ENCODE measurements at regions not wholly inside any gene's neighbourhood (a gene's known extent, or its start where the extent isn't known, plus 50 kb on each side); places are given as distances from the start of the nearest gene placed in this dataset.

- H2BK120ac ChIP-seq (replicated peaks; ENCODE audit: low read depth, low read length): no peak overlapping the region
- H3K9ac ChIP-seq (replicated peaks in 1 of 4; ENCODE audit: extremely low read depth in 1 of 4, low read depth in 3 of 4, low read length in 3 of 4): no peak overlapping the region
- H3K14ac ChIP-seq (ENCODE audit: insufficient read length): no peak overlapping the region
- H3K4me3 ChIP-seq (ENCODE audit: extremely low read depth in 1 of 4, insufficient read depth in 2 of 4, low read depth in 3 of 4, low read length in 4 of 4): no peak overlapping the region
- TF ChIP-seq NANOG (IDR thresholded peaks at IDR 0.05; ENCODE audit: insufficient read depth, low read depth, low read length, poor library complexity, severe bottlenecking) (no peak), TAF7 (optimal IDR thresholded peaks at IDR 0.05; ENCODE audit: borderline replicate concordance, low read depth, low read length) (no peak), CBX8 (IDR thresholded peaks at IDR 0.05; ENCODE audit: borderline replicate concordance, low read depth, low read length) (no peak), TEAD4 (IDR thresholded peaks at IDR 0.05; ENCODE audit: low read depth, low read length) (no peak)
- no peak overlapping the region for H3K23ac ChIP-seq (ENCODE audit: insufficient read length)
- no peak overlapping the region for H2BK5ac ChIP-seq (ENCODE audit: low read depth, low read length)
- no peak overlapping the region for H2BK20ac ChIP-seq (ENCODE audit: low read length)
- H3K9me3 ChIP-seq (ENCODE audit: insufficient read depth in 2 of 2, low read depth in 1 of 2, low read length in 1 of 2): no peaks in the 10 kb centered on the region
- no peak overlapping the region for H2BK15ac ChIP-seq (ENCODE audit: low read length)
- H3K18ac ChIP-seq (ENCODE audit: extremely low read depth, low read length): no peak overlapping the region
- ChIA-PET CTCF (ENCODE audit: partially characterized antibody) (no interaction called here), POLR2A (ENCODE audit: partially characterized antibody) (no interaction called here)
- no peak for DNase-seq (ENCODE audit: low read depth in 1 of 2, low spot score in 2 of 2)
- H4K20me1 ChIP-seq (replicated peaks in 1 of 2; ENCODE audit: control insufficient read depth in 1 of 2, insufficient read depth in 2 of 2, low read length in 2 of 2): peaks cover 0 to 2% of the 10 kb centered on the region in 2 experiments
- no peaks in the 10 kb centered on the region for H3K79me1 ChIP-seq (ENCODE audit: low read depth, low read length)
- H3K23me2 ChIP-seq (ENCODE audit: low read depth, low read length): peaks cover 4% of the 10 kb centered on the region
- no peak for FAIRE-seq
- no peak overlapping the region for H4K91ac ChIP-seq (replicated peaks; ENCODE audit: insufficient read length, low read length)
- WGBS, 2 experiments (ENCODE audit: extremely low coverage in 1 of 2, insufficient coverage in 1 of 2, insufficient read length in 1 of 2, insufficient replicate concordance in 2 of 2, low coverage in 1 of 2, low lambda C conversion rate in 2 of 2, missing lambda C conversion rate in 1 of 2): 88% methylated on average over 10 of the region's 10 CpGs; no CpG with 5 or more reads in 1 of the 2 experiments
- no peak overlapping the region for H2AFZ ChIP-seq (ENCODE audit: low read length)
- no peak overlapping the region for H3K27ac ChIP-seq (ENCODE audit: low read depth, low read length)
- no peak overlapping the region for H2BK12ac ChIP-seq (ENCODE audit: low read depth, low read length)
- H4K5ac ChIP-seq (ENCODE audit: insufficient read length, low read depth, low read length): no peak overlapping the region
- no peaks in the 10 kb centered on the region for H3K4me1 ChIP-seq (replicated peaks in 1 of 4; ENCODE audit: control insufficient read depth in 3 of 4, insufficient read depth in 4 of 4, low read length in 3 of 4)
- no peaks in the 10 kb centered on the region for H3K36me3 ChIP-seq (ENCODE audit: control insufficient read depth in 2 of 4, insufficient read depth in 4 of 4, low read length in 3 of 4)
- H3K4me2 ChIP-seq (ENCODE audit: insufficient read depth in 1 of 2, low read depth in 2 of 2, low read length in 2 of 2): no peak overlapping the region
- H3K4ac ChIP-seq (replicated peaks; ENCODE audit: insufficient read length, low read depth, low read length): no peak overlapping the region
- H3K56ac ChIP-seq (replicated peaks; ENCODE audit: insufficient read length, low read depth, low read length): no peak overlapping the region
- no peak overlapping the region for H4K8ac ChIP-seq (ENCODE audit: extremely low read depth, insufficient read depth, low read length)
- no peak overlapping the region for H2AK5ac ChIP-seq (ENCODE audit: low read depth, low read length)
- H3K79me2 ChIP-seq (ENCODE audit: control insufficient read depth in 1 of 2, insufficient read depth in 2 of 2, low read length in 2 of 2): no peaks in the 10 kb centered on the region
- H3K27me3 ChIP-seq (replicated peaks in 1 of 4; ENCODE audit: control insufficient read depth in 3 of 4, extremely low read depth in 1 of 4, insufficient read depth in 3 of 4, low read length in 3 of 4): no peaks in the 10 kb centered on the region
Measured at GRCh38 chrX:739611-740010, 109.0 kb downstream of the SHOX start.

All from H1 (cell line).